ENCODE measurements at regions not wholly inside any gene's neighbourhood (a gene's known extent, or its start where the extent isn't known, plus 50 kb on each side); places are given as distances from the start of the nearest gene placed in this dataset.
A peak's percentile ranks its signal among the peaks of the same experiment; 100 is the strongest.
"Not testable (repeated sequence)": the region's sequence is repeated elsewhere in the genome, so short reads cannot be mapped to it uniquely, and the experiment has no call there.

DNA sequence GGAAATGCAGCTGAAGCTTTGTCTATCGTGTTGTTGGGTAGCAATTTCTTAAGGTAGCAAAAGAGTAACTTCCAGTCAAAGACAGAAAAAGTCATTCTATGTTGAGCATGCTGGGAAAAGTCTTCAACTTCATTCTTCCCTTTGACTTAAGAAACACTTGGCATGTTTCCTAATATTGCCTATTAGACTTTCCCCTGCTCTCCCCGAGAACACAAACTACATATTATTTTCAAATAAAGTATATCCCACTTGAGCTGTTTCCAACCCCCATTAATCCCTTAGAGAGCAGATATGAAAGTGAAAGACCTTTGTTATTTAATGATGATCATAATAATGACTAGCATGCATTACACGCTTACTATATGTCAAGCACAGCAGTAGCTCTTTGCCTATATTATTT lies 136.0 kb upstream of the SPOPL start:
- Histone ChIP-seq H3K27me3 (no peaks in the 10 kb centered on the region), H3K36me3 (no peaks in the 10 kb centered on the region), H3K9me3 (no peaks in the 10 kb centered on the region), H3K4me1 (peaks cover 0 to 19% (median 0%) of the 10 kb centered on the region in 4 donors), H3K27ac (replicated peaks in 1 of 4) (no peak overlapping the region), H3K4me3 (no peak overlapping the region)
- 82% methylated on average over 3 of the region's 3 CpGs for WGBS
- TF ChIP-seq, protein P1, sequence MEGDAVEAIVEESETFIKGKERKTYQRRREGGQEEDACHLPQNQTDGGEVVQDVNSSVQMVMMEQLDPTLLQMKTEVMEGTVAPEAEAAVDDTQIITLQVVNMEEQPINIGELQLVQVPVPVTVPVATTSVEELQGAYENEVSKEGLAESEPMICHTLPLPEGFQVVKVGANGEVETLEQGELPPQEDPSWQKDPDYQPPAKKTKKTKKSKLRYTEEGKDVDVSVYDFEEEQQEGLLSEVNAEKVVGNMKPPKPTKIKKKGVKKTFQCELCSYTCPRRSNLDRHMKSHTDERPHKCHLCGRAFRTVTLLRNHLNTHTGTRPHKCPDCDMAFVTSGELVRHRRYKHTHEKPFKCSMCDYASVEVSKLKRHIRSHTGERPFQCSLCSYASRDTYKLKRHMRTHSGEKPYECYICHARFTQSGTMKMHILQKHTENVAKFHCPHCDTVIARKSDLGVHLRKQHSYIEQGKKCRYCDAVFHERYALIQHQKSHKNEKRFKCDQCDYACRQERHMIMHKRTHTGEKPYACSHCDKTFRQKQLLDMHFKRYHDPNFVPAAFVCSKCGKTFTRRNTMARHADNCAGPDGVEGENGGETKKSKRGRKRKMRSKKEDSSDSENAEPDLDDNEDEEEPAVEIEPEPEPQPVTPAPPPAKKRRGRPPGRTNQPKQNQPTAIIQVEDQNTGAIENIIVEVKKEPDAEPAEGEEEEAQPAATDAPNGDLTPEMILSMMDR (IDR thresholded peaks at IDR 0.05), result no peak
- TF ChIP-seq POLR2A (IDR thresholded peaks at IDR 0.05; ENCODE audit: low read depth), result no peak
- no peak for TF ChIP-seq EP300 (IDR thresholded peaks at IDR 0.05)
- no peak for DNase-seq (ENCODE audit: extremely low spot score)
- intact Hi-C loops (cut with DNase I), result no loop called here

DNA sequence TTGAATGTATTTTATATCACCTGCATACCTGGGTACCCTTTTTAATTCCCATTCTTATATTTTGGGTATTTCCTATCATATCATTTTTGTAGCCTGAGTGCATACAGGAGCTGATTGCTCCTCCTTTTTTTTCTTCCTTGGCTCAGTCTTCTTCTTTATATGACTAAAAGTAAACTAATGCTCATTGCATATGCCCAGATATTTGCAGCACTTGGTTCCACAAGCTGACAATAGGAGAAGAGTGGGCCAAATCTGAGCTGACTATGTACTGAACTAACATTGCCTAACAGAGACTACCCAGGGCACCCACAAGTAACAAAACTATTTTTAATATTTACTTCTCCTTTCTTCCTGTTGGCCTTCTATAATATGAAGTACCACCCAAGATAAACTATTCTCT lies 131.7 kb upstream of the SPOPL start:
- Histone ChIP-seq H3K36me3 (no peaks in the 10 kb centered on the region), H3K4me1 (peaks cover 0 to 11% (median 0%) of the 10 kb centered on the region in 4 donors), H3K9me3 (no peaks in the 10 kb centered on the region), H3K27me3 (no peaks in the 10 kb centered on the region), H3K4me3 (no peak overlapping the region), H3K27ac (replicated peaks in 1 of 4) (no peak overlapping the region)
- DNase-seq (ENCODE audit: extremely low spot score), result no peak
- intact Hi-C loops (cut with DNase I), result loop anchor here (10.0 kb wide), 1 partner anchor 455 kb away; no protein-coding TSS in a partner anchor
- no peak for TF ChIP-seq EP300 (IDR thresholded peaks at IDR 0.05)
- TF ChIP-seq, protein P1 (IDR thresholded peaks at IDR 0.05), result no peak
- TF ChIP-seq POLR2AphosphoS5 (IDR thresholded peaks at IDR 0.05), result no peak
- no peak for TF ChIP-seq POLR2A (IDR thresholded peaks at IDR 0.05; ENCODE audit: low read depth)

DNA sequence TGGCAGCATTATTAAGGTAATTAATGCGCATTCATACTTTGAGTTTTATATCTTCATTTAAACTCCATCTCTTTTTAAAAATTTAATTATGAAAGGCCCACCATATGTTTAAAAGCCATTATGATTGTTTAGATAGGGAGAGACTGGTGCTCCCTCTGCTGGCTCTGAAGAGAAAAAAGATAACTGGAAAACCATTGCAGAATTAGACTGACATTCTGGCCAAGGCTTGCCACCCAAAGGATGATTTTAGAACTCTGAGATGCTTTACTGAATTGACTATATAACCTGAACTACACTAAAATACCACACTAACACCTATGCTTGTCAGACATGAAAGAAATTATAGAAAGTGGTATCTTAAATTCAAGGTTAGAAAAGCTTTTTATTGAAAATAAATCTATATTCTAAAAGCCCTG lies 127.6 kb upstream of the SPOPL start:
- H3K4me1 ChIP-seq, result no peaks in the 10 kb centered on the region
- H3K4me3 ChIP-seq, result no peak overlapping the region
- intact Hi-C loops (cut with DNase I), result loop anchor here (10.0 kb wide), 1 partner anchor 459 kb away; no protein-coding TSS in a partner anchor
- no peaks in the 10 kb centered on the region for H3K27me3 ChIP-seq
- TF ChIP-seq POLR2AphosphoS5 (IDR thresholded peaks at IDR 0.05) (no peak), EP300 (IDR thresholded peaks at IDR 0.05) (no peak)
- TF ChIP-seq, protein P1 (IDR thresholded peaks at IDR 0.05), result peak; percentile 43 to 59 (median 54)
- H3K9me3 ChIP-seq, result no peaks in the 10 kb centered on the region
- WGBS, result 71% methylated on average over 1 of the region's 1 CpG
- no peak for DNase-seq (ENCODE audit: extremely low spot score)
- no peaks in the 10 kb centered on the region for H3K36me3 ChIP-seq
- H3K27ac ChIP-seq (replicated peaks in 1 of 4), result no peak overlapping the region

DNA sequence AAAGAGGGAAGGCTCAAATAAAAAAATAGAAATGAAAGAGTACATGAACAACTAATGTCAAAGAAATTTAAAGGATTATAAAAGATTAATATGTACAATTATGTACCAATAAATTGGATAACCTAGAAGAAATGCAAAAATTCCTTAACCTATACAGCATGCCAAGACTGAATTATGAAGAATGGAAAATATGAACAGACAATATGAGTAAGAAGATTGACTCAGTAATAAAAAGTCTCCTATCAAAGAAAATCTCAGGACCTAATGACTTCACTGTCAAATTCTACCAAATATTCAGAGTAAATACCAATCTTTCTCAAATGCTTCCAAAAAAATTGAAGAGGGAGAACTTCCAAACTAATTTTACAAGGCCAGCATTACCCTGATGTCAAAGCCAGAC lies 120.2 kb upstream of the SPOPL start:
- no peak for DNase-seq (ENCODE audit: extremely low spot score)
- Histone ChIP-seq H3K4me3 (no peak overlapping the region), H3K4me1 (no peaks in the 10 kb centered on the region), H3K9me3 (no peaks in the 10 kb centered on the region), H3K27me3 (no peaks in the 10 kb centered on the region), H3K36me3 (no peaks in the 10 kb centered on the region), H3K27ac (replicated peaks in 1 of 4) (no peak overlapping the region)
- intact Hi-C loops (cut with DNase I), result no loop called here
- no peak for TF ChIP-seq POLR2A (IDR thresholded peaks at IDR 0.05; ENCODE audit: low read depth)
- TF ChIP-seq POLR2AphosphoS5 (IDR thresholded peaks at IDR 0.05), result no peak
- no peak for TF ChIP-seq EP300 (IDR thresholded peaks at IDR 0.05)
- TF ChIP-seq, protein P1 (IDR thresholded peaks at IDR 0.05), result no peak

DNA sequence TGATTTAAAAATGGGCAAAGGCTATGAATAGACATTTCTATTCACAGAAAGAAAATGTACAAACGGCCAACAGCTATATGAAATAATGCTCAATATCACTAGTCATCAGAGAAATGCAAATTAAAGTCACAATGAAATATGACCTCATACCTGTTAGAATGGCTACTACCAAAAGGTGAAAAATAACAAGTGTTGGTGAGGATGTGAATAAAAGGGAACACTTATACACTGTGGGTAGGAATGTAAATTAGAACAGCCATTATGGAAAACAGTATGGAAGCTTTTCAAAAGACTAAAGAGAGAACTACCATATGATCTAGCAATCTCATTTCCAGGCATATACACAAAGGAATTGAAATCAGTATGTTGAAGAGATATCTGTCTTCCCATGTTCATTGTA lies 118.9 kb upstream of the SPOPL start:
- TF ChIP-seq, protein P1 (IDR thresholded peaks at IDR 0.05), result no peak
- TF ChIP-seq POLR2AphosphoS5 (IDR thresholded peaks at IDR 0.05) (no peak), EP300 (IDR thresholded peaks at IDR 0.05) (no peak), POLR2A (IDR thresholded peaks at IDR 0.05; ENCODE audit: low read depth) (no peak)
- Histone ChIP-seq H3K36me3 (no peaks in the 10 kb centered on the region), H3K27me3 (no peaks in the 10 kb centered on the region), H3K9me3 (no peaks in the 10 kb centered on the region), H3K27ac (replicated peaks in 1 of 4) (no peak overlapping the region), H3K4me3 (no peak overlapping the region), H3K4me1 (no peaks in the 10 kb centered on the region)
- no peak for DNase-seq (ENCODE audit: extremely low spot score)
- WGBS, result 85% methylated on average over 1 of the region's 1 CpG
- intact Hi-C loops (cut with DNase I), result no loop called here

DNA sequence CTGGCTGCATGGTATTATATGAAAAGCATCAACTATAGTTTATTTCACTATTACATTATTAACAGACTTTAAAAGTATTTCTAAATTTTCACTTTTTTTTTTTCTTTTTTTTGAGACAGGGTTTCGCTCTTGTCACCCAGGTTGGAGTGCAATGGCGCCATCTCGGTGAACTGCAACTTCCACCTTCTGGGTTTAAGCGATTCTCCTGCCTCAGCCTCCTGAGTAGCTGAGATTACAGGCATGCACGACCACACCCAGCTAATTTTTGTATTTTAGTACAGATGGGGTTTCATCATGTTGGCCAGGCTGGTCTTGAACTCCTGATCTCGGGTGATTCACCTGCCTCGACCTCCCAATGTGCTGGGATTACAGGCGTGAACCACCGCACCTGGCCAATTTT lies 115.4 kb upstream of the SPOPL start:
- H3K27ac ChIP-seq (replicated peaks in 1 of 4); H3K4me1 ChIP-seq; DNase-seq (ENCODE audit: extremely low spot score); H3K27me3 ChIP-seq; intact Hi-C loops (cut with DNase I); H3K4me3 ChIP-seq; H3K36me3 ChIP-seq; H3K9me3 ChIP-seq: not testable (repeated sequence)
- WGBS, result 93% methylated on average over 9 of the region's 9 CpGs

All from esophagus muscularis mucosa (tissue), 4 donors.